ENCODE measurements at regions not wholly inside any gene's neighbourhood (a gene's known extent, or its start where the extent isn't known, plus 50 kb on each side); places are given as distances from the start of the nearest gene placed in this dataset.

GRCh38 chr9:86836797-86837196, 110.5 kb downstream of the GAS1 start:
- Histone ChIP-seq H3K4me3 (no peak overlapping the region), H3K27ac (no peak overlapping the region)

- Histone ChIP-seq H3K27ac (no peak overlapping the region), H3K4me3 (no peak overlapping the region)
These were observed 111.0 kb downstream of the GAS1 start for GRCh38 chr9:86836266-86836665.

GRCh38 chr9:86830356-86830755, 117.0 kb downstream of the GAS1 start:
- Histone ChIP-seq H3K27ac (no peak overlapping the region), H3K4me3 (no peak overlapping the region)

GRCh38 chr9:86829496-86830046, 117.7 kb downstream of the GAS1 start:
- Histone ChIP-seq H3K27ac (no peak overlapping the region), H3K4me3 (no peak overlapping the region)

- Histone ChIP-seq H3K27ac (no peak overlapping the region), H3K4me3 (no peak overlapping the region)
These were observed 118.7 kb downstream of the GAS1 start for GRCh38 chr9:86828631-86829030.

- Histone ChIP-seq H3K27ac (no peak overlapping the region), H3K4me3 (no peak overlapping the region)
These were observed 119.4 kb downstream of the GAS1 start for GRCh38 chr9:86827893-86828292.

GRCh38 chr9:86825299-86825698, 122.0 kb downstream of the GAS1 start:
- Histone ChIP-seq H3K4me3 (no peak overlapping the region), H3K27ac (no peak overlapping the region)

- Histone ChIP-seq H3K4me3 (no peak overlapping the region), H3K27ac (no peak overlapping the region)
These were observed 125.1 kb downstream of the GAS1 start for GRCh38 chr9:86822006-86822801.

GRCh38 chr9:86821006-86821845, 126.1 kb downstream of the GAS1 start:
- H3K4me3 ChIP-seq: no peak overlapping the region
- H3K27ac ChIP-seq: no peak overlapping the region

GRCh38 chr9:86819552-86819951, 127.8 kb downstream of the GAS1 start:
- Histone ChIP-seq H3K27ac (no peak overlapping the region), H3K4me3 (no peak overlapping the region)

- no peak overlapping the region for H3K27ac ChIP-seq
- H3K4me3 ChIP-seq: no peak overlapping the region
These were observed 128.7 kb downstream of the GAS1 start for GRCh38 chr9:86818636-86819035.

GRCh38 chr9:86816868-86817267, 130.4 kb downstream of the GAS1 start:
- no peak overlapping the region for H3K4me3 ChIP-seq
- no peak overlapping the region for H3K27ac ChIP-seq

- H3K4me3 ChIP-seq: no peak overlapping the region
- no peak overlapping the region for H3K27ac ChIP-seq
These were observed 130.9 kb downstream of the GAS1 start for GRCh38 chr9:86816366-86816765.

- no peak overlapping the region for H3K27ac ChIP-seq
These were observed 134.7 kb downstream of the GAS1 start for GRCh38 chr9:86812616-86813015.

GRCh38 chr9:86809759-86810367, 137.4 kb downstream of the GAS1 start:
- H3K27ac ChIP-seq: no peak overlapping the region
- no peak overlapping the region for H3K4me3 ChIP-seq

More at GRCh38 chr9:86812616-86813015, 134.7 kb downstream of the GAS1 start:
- H3K4me3 ChIP-seq: no peak overlapping the region

- Histone ChIP-seq H3K4me3 (no peak overlapping the region), H3K27ac (no peak overlapping the region)
These were observed 138.2 kb downstream of the GAS1 start for GRCh38 chr9:86809151-86809550.

- no peak overlapping the region for H3K4me3 ChIP-seq
- H3K27ac ChIP-seq: peak overlapping the region in 2 of 21 experiments; percentile 17 to 30
These were observed 139.8 kb downstream of the GAS1 start for GRCh38 chr9:86807367-86807976.

- H3K4me3 ChIP-seq: no peak overlapping the region
These were observed 143.3 kb downstream of the GAS1 start for GRCh38 chr9:86804011-86804410.

GRCh38 chr9:86802900-86803673, 144.2 kb downstream of the GAS1 start:
- no peak overlapping the region for H3K4me3 ChIP-seq
- no peak overlapping the region for H3K27ac ChIP-seq

More at GRCh38 chr9:86804011-86804410, 143.3 kb downstream of the GAS1 start:
- no peak overlapping the region for H3K27ac ChIP-seq

All from skin epidermis (tissue), 12 donors.